ENCODE measurements at regions not wholly inside any gene's neighbourhood (a gene's known extent, or its start where the extent isn't known, plus 50 kb on each side); places are given as distances from the start of the nearest gene placed in this dataset.

DNA sequence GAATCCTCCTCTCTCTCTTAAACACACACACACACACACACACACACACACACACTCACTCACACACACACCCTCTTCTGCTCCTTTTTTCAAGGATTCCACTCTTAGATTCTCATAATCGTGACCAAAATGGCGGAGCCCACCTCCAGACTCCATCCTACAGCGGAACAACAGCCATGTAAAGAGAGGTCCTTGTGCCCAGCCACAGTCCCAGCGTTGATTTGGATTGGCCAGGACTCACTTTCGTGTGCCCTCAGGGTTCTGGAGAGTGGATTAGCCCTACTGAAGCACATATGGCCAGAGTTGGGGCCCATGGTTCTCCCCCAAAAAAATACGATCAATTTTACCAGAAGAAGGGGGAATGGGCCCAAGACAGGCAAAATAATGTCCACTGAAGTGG is 90.2 kb upstream of the SMNDC1 start:
- TF ChIP-seq, protein P1, sequence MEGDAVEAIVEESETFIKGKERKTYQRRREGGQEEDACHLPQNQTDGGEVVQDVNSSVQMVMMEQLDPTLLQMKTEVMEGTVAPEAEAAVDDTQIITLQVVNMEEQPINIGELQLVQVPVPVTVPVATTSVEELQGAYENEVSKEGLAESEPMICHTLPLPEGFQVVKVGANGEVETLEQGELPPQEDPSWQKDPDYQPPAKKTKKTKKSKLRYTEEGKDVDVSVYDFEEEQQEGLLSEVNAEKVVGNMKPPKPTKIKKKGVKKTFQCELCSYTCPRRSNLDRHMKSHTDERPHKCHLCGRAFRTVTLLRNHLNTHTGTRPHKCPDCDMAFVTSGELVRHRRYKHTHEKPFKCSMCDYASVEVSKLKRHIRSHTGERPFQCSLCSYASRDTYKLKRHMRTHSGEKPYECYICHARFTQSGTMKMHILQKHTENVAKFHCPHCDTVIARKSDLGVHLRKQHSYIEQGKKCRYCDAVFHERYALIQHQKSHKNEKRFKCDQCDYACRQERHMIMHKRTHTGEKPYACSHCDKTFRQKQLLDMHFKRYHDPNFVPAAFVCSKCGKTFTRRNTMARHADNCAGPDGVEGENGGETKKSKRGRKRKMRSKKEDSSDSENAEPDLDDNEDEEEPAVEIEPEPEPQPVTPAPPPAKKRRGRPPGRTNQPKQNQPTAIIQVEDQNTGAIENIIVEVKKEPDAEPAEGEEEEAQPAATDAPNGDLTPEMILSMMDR (conservative IDR thresholded peaks at IDR 0.05; ENCODE audit: low read depth, low read length): no peak
- no peaks in the 10 kb centered on the region for H4K20me1 ChIP-seq (ENCODE audit: insufficient read depth)
- H2AFZ ChIP-seq (ENCODE audit: low read depth): no peak overlapping the region
- no peaks in the 10 kb centered on the region for H3K79me2 ChIP-seq (ENCODE audit: insufficient read depth, low read depth)
- no peaks in the 10 kb centered on the region for H3K36me3 ChIP-seq (ENCODE audit: insufficient read depth)
- no peak overlapping the region; the same call in 1 of the 2 replicates for H3K9ac ChIP-seq
- no peak overlapping the region for H3K4me3 ChIP-seq (IDR thresholded peaks at IDR 0.05; ENCODE audit: insufficient read depth, low read depth, low read length)
- H3K27ac ChIP-seq: peak overlapping the region; percentile 69
- H3K4me1 ChIP-seq (ENCODE audit: low read depth, poor library complexity, severe bottlenecking): peaks cover 95% of the 10 kb centered on the region
- H3K4me2 ChIP-seq: peak overlapping the region; percentile 56
- H3K27me3 ChIP-seq (ENCODE audit: insufficient read depth, low read depth): no peaks in the 10 kb centered on the region

DNA sequence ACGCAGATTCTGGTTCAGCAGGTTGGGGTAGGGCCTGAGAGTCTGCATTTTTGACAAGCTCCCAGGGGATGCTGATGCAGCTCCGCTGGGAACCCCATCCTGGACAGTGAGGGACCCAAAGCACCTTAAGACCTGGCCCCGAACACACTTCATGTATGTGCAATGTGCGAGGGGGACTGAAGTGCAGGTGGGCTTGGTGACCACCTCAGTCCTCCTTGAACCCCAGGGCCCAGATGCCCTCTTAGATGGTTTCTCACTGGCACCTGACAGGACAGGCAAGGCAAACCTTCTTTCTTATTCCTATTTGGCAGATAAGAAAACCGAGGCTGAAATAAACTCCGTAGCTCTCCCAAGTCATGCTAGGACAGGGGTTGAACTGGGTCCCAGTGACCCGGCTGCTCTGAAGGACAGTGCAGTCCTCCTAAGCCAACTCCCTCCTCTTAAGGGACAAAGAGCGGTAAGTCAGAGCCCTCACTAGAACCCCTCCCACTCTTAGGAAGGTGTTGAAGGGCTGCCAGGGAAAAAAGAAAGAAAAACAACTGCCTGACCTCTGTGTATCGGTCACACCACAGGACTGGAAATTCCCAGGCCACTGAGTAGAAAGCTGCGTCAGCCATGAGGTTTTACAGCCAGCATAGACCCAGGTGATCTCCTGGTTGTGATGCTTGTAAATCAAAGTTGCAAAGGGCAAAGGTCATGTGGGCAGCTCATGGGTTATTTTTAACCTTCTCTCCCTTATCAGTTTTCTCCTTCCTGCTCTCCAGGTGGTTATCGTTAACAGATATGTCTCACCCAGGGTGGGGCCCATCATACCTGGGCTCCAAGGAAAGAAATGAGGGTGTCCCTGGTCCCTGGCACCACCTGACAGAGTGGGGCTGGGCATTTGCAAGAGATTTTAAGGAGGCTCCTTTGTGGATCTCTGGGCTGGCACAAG is 90.9 kb upstream of the SMNDC1 start:
- H3K36me3 ChIP-seq (ENCODE audit: insufficient read depth): no peaks in the 10 kb centered on the region
- H4K20me1 ChIP-seq (ENCODE audit: insufficient read depth): no peaks in the 10 kb centered on the region
- peak overlapping the region; percentile 20; the same call in 1 of the 2 replicates for H3K9ac ChIP-seq
- peak overlapping the region; percentile 69 for H3K27ac ChIP-seq
- TF ChIP-seq, protein P1 (conservative IDR thresholded peaks at IDR 0.05; ENCODE audit: low read depth, low read length): no peak
- peaks cover 96% of the 10 kb centered on the region for H3K4me1 ChIP-seq (ENCODE audit: low read depth, poor library complexity, severe bottlenecking)
- H3K27me3 ChIP-seq (ENCODE audit: insufficient read depth, low read depth): no peaks in the 10 kb centered on the region
- H3K4me3 ChIP-seq (IDR thresholded peaks at IDR 0.05; ENCODE audit: insufficient read depth, low read depth, low read length): no peak overlapping the region
- no peaks in the 10 kb centered on the region for H3K79me2 ChIP-seq (ENCODE audit: insufficient read depth, low read depth)
- H3K4me2 ChIP-seq: peak overlapping the region; percentile 56
- peak overlapping the region; percentile 5; the same call in 1 of the 2 replicates for H2AFZ ChIP-seq (ENCODE audit: low read depth)

DNA sequence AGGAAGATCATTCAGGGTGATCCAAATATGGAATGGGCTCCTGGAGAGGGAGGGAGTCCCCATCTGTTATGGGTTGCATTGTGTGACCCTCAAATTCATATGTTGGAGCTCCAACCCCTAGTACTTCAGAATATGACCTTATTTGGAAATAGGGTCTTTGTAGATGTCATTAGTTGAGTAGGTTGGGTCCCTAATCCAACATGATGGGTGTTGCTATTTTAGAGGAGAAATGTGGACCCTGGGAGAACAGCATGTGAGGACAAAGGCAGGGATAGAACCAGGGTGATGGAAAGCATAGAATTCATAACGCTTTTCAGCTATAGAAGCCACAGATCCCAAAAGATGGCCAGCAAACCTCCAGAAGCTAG is 91.5 kb upstream of the SMNDC1 start:
- Histone ChIP-seq H2AFZ (ENCODE audit: low read depth) (no peak overlapping the region), H3K27ac (peak overlapping the region; percentile 69)

DNA sequence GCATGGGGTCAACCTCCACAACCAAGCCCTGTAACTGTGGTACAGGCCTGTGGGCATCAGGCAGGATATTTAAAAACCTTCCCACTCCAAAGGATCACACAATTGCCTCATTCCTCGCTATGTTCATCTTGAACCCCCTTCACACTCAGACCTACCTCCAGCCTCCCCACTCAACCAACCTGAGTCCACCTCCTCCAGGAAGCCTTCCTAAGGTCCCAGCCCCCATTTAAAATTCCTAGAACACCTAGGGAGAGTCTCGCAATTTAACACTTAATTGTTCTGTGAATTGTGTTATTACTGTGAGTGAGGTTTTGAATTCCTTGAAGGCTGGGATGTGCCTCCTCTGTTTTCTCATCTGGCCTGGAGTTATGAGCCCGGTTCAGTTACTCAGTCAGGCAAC is 93.1 kb upstream of the SMNDC1 start:
- Histone ChIP-seq H2AFZ (ENCODE audit: low read depth) (no peak overlapping the region), H3K79me2 (ENCODE audit: insufficient read depth, low read depth) (no peaks in the 10 kb centered on the region), H4K20me1 (ENCODE audit: insufficient read depth) (no peaks in the 10 kb centered on the region), H3K36me3 (ENCODE audit: insufficient read depth) (no peaks in the 10 kb centered on the region), H3K27ac (no peak overlapping the region), H3K4me2 (no peak overlapping the region), H3K4me1 (ENCODE audit: low read depth, poor library complexity, severe bottlenecking) (peaks cover 99% of the 10 kb centered on the region), H3K9ac (no peak overlapping the region), H3K4me3 (IDR thresholded peaks at IDR 0.05; ENCODE audit: insufficient read depth, low read depth, low read length) (no peak overlapping the region), H3K27me3 (ENCODE audit: insufficient read depth, low read depth) (no peaks in the 10 kb centered on the region)
- TF ChIP-seq, protein P1 (conservative IDR thresholded peaks at IDR 0.05; ENCODE audit: low read depth, low read length): no peak

More for the DNA sequence above, 91.5 kb upstream of the SMNDC1 start:
- peak overlapping the region; percentile 56 for H3K4me2 ChIP-seq
- no peak overlapping the region for H3K4me3 ChIP-seq (IDR thresholded peaks at IDR 0.05; ENCODE audit: insufficient read depth, low read depth, low read length)
- no peaks in the 10 kb centered on the region for H3K36me3 ChIP-seq (ENCODE audit: insufficient read depth)
- no peak overlapping the region for H3K9ac ChIP-seq
- H4K20me1 ChIP-seq (ENCODE audit: insufficient read depth): no peaks in the 10 kb centered on the region
- H3K79me2 ChIP-seq (ENCODE audit: insufficient read depth, low read depth): no peaks in the 10 kb centered on the region
- no peaks in the 10 kb centered on the region for H3K27me3 ChIP-seq (ENCODE audit: insufficient read depth, low read depth)
- TF ChIP-seq, protein P1 (conservative IDR thresholded peaks at IDR 0.05; ENCODE audit: low read depth, low read length): no peak
- peaks cover 96% of the 10 kb centered on the region for H3K4me1 ChIP-seq (ENCODE audit: low read depth, poor library complexity, severe bottlenecking)
